NCI-H524 treated with DMSO at 0.1 percent for 48 hours (cell line): ENCODE measurements at regions not wholly inside any gene's neighbourhood (a gene's known extent, or its start where the extent isn't known, plus 50 kb on each side); places are given as distances from the start of the nearest gene placed in this dataset.

ENCODE experiments used
- DNase-seq: peaks from one replicate; lab custom pipeline; 2025; lab: John Stamatoyannopoulos, UW

GRCh38 chr2:239569401-239570090 lies 168.7 kb upstream of the HDAC4 start:
- no peak for DNase-seq

- no peak for DNase-seq
These were observed 167.8 kb upstream of the HDAC4 start for GRCh38 chr2:239568601-239569000.

- DNase-seq, result no peak
These were observed 167.0 kb upstream of the HDAC4 start for GRCh38 chr2:239567786-239568185.

- DNase-seq, result no peak
These were observed 166.3 kb upstream of the HDAC4 start for GRCh38 chr2:239566995-239567568.

- DNase-seq, result no peak
These were observed 165.6 kb upstream of the HDAC4 start for GRCh38 chr2:239566162-239566994.

- DNase-seq, result no peak
These were observed 163.8 kb upstream of the HDAC4 start for GRCh38 chr2:239564587-239564986.

GRCh38 chr2:239563561-239563960 lies 162.7 kb upstream of the HDAC4 start:
- DNase-seq, result no peak

- no peak for DNase-seq
These were observed 160.7 kb upstream of the HDAC4 start for GRCh38 chr2:239561446-239562001.

- DNase-seq, result no peak
These were observed 158.8 kb upstream of the HDAC4 start for GRCh38 chr2:239559417-239560261.

GRCh38 chr2:239558661-239559060 lies 157.8 kb upstream of the HDAC4 start:
- DNase-seq, result no peak

- no peak for DNase-seq
These were observed 156.7 kb upstream of the HDAC4 start for GRCh38 chr2:239557516-239557915.

GRCh38 chr2:239555571-239555905 lies 154.7 kb upstream of the HDAC4 start:
- peak; percentile 5 for DNase-seq

- no peak for DNase-seq
These were observed 154.1 kb upstream of the HDAC4 start for GRCh38 chr2:239554766-239555570.

- DNase-seq, result no peak
These were observed 152.7 kb upstream of the HDAC4 start for GRCh38 chr2:239553376-239554000.

- no peak for DNase-seq
These were observed 151.6 kb upstream of the HDAC4 start for GRCh38 chr2:239552213-239552926.

- DNase-seq, result no peak
These were observed 150.4 kb upstream of the HDAC4 start for GRCh38 chr2:239551206-239551605.

GRCh38 chr2:239550357-239550756 lies 149.5 kb upstream of the HDAC4 start:
- DNase-seq, result no peak

- no peak for DNase-seq
These were observed 149.0 kb upstream of the HDAC4 start for GRCh38 chr2:239549711-239550255.

- DNase-seq, result no peak
These were observed 148.3 kb upstream of the HDAC4 start for GRCh38 chr2:239548965-239549595.
